ENCODE measurements at regions not wholly inside any gene's neighbourhood (a gene's known extent, or its start where the extent isn't known, plus 50 kb on each side); places are given as distances from the start of the nearest gene placed in this dataset.
"Not testable (repeated sequence)": the region's sequence is repeated elsewhere in the genome, so short reads cannot be mapped to it uniquely, and the experiment has no call there.

- no peak for FAIRE-seq
Observed at GRCh38 chr10:3658766-3659165, 126.2 kb downstream of the KLF6 start.

DNA sequence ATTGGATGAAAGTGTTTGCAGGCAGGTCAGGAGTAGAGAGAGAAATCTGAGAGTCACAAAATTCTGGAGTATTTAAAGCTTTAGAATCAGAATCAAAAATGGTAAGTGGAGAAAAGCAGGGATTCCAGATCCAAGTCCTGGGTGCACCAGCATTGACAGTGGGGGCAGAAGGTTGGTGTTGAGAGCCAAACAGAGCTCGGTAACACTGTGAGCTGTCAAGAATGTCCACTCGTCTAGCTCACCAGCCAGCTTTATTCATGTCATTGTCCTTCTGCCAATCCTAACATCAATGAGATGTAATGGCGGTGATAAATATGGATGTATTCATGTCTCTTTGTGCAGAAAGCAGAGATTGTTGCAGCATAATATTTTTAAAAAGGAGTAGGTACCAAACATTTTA lies 128.8 kb downstream of the KLF6 start:
- no peak for FAIRE-seq

DNA sequence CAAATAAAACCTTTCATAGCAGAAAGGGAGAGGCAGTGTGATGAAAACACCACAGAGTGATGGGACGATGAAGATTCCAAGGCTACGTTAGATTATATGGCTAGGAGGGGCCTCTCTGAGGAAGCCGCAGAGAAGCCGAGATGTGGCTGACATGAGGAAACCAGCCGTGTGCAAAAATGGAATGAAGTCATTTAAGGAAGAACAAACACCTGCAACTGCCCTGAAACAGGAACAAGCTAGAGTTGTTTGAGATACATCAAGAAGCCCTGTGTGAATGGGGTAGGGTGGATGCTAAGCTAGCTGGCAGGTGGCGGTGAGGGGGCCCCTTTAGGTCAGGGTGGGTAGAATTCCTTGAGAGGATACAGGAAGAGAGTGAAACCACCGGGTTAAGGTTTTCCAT lies 129.5 kb downstream of the KLF6 start:
- no peak for FAIRE-seq

DNA sequence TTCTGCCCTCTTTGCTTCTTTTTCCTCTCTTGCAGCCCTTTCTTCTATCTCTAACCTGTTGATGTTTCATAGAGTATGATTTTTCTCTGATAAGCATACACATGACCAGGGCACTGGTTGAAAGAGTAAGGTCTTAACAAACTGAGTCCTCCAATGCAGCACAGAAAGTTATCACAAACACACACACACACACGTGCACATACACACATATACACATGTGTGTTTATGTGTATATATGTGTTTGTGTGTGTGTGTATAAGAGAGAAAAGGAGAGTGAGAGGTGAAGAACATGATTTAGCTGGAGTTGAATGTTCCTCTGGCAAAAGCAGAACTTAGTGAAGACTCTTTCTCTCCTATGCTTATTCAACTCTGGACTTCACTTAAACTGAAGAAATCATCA lies 130.0 kb downstream of the KLF6 start:
- FAIRE-seq: no peak

- no peak for FAIRE-seq
Observed at GRCh38 chr10:3654496-3654895, 130.5 kb downstream of the KLF6 start.

DNA sequence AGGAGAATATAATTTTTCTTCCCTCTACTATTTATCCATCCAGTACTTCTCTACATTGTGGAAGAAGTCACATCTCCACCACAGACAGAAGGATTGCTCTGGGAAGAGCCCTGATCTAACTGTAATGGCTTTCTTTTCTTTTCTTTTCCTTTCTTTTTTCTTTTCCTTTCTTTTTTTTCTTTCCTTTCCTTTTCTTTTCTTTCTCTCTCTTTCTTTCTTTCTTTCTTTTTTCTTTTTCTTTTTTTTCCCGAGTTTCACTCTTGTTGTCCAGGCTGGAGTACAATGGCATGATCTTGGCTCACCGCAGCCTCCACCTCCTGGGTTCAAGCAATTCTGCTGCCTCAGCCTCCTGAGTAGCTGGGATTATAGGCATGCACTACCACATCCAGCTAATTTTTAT lies 131.7 kb downstream of the KLF6 start:
- not testable (repeated sequence) for FAIRE-seq

DNA sequence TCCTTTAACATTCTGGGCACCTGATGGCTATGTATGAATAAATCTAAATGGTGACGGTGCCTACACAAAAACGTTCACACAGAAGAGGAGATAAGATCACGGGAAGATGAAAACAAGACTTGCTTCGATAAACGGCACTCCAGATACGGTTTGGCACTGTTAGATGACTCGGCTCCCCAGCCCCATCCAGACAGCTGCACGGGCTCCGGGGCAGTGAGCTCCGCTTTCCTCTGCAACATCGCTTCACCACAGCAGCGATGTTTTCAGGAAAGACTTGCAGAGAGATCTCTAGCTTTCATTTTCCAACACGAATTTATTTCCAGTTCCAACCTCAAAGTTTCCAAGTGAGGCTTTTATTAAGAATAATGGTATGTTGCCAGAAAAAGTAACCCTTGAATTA lies 132.1 kb downstream of the KLF6 start:
- FAIRE-seq: no peak

- FAIRE-seq: no peak
Observed at GRCh38 chr10:3651969-3652653, 132.9 kb downstream of the KLF6 start.

DNA sequence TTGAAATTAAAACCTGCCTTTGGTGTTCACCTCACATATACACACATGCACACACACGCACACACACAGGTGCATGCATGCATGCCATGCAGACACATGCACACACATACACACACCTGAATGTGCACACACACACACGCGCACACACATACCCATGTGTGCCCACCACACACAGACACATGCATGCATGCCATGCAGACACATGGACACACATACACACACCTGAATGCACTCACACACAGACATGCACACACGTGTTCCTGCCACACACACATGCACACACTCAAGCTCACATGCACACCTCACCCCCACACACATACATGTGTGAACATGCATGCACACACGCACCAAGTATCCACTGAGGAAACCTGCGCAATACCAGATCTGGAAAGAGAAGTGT lies 136.4 kb downstream of the KLF6 start:
- no peak for FAIRE-seq

GRCh38 chr10:3648170-3648569 lies 136.8 kb downstream of the KLF6 start:
- FAIRE-seq: no peak

- no peak for FAIRE-seq
Observed at GRCh38 chr10:3647074-3647473, 137.9 kb downstream of the KLF6 start.

DNA sequence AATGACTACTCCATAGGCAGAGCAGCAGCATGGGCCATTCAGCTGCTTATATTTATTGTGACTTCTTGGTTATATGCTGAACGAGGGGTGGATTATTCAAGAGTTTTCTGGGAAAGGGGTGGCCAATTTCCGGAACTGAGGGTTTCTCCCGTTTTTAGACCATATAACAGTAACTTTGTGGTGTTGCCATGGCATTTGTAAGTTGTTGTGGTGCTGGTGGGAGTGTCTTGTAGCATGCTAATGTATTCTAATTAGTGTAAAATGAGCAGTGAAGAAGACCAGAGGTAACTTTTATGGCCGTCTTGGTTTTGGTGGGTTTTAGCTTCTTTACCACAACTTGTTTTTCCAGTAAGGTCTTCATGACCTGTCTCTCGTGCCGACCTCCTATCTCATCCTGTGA lies 139.6 kb downstream of the KLF6 start:
- no peak for FAIRE-seq

DNA sequence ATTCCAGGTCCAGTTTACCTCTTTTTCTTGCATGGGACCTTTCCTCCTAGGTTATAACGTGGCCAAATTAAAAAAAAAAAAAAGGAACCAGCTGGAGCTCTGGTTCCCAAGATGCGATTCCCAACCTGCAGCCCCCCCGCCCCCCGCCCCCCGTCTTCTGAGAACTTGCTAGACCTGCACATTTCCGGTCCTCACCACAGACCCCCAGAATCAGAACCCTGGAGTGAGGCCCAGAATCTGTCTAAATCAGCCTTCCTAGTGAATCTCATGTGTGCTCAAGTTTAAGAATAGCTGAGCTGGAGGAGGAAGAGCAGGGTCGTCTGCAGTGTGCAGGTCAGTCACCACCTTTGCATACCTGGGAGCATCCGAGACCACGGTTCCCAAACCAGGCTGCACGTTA lies 144.2 kb downstream of the KLF6 start:
- no peak for FAIRE-seq

- no peak for FAIRE-seq
Observed at GRCh38 chr10:3639546-3639945, 145.5 kb downstream of the KLF6 start.

DNA sequence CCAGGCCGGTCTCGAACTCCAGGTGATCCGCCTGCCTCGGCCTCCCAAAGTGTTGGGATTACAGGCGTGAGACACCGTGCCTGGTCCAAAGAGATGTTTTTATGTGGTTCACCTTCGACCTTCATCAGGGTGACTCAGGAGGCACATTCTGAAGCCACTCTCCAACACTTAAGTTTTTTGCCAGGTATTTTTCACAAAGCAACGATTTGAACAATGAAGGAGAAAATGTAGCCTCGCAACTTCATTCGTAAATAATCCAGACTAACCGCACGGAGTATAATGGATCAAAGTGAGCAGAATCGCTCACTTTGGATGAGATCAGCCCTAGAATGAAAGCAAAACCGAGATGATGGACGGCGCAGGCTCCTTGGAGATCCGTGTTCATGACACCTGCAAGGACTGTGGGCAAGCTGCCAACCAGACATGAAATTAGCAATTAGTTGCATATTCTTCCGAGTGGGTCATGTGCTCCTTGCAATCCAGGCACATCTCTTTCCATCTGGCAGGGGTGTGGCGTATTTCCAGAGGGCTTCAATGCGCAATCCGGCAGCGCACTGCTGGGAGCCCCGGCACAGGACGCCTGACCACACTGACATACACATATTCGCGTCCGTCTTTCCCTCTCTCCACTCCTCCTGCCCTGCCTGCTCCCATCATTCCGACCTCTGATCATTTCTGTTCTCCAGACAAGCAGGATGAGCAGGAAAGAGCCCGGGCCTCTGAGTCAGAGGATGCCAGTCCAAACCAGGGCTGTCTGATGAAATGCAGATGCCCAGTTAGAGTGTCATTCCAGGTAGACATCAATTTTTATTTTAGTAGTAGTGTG lies 148.4 kb downstream of the KLF6 start:
- no peak for FAIRE-seq

GRCh38 chr10:3635697-3636096 lies 149.3 kb downstream of the KLF6 start:
- FAIRE-seq: no peak

- no peak for FAIRE-seq
Observed at GRCh38 chr10:3635211-3635671, 149.8 kb downstream of the KLF6 start.

DNA sequence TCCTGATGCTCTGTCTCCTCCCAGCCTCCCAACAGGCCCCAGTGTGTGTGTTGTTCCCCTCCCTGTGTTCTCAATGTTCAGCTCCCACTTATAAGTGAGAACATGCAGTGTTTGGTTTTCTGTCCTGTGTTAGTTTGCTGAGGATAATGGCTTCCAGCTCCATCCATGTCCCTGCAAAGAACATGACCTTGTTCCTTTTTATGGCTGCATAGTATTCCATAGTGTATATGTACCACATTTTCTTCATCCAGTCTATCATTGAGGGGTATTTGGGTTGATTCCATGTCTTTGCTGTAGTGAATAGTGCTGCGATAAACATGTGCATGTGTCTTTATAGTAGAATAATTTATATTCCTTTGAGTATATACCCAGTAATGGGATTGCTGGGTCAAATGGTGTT lies 150.4 kb downstream of the KLF6 start:
- not testable (repeated sequence) for FAIRE-seq

GRCh38 chr10:3631701-3632330 lies 153.2 kb downstream of the KLF6 start:
- FAIRE-seq: no peak

DNA sequence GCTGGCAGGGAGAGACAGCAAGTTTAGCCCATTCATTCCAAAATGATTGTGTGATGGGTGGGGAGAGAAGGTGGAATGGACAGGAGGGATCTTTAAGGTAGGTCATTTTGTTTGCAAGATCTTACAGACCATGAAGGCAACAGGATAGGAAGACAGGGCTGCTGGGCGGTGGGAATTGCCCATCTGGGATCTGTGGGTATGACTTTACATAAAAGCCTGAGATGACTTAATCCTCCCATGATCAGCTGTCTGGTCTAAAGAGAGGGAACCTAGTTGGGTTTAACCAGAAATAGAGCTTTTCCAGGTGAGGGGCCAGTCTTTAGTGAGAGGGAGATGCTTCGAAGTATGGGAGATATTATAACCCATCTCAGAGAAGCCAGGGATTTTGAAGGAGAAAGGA lies 153.7 kb downstream of the KLF6 start:
- FAIRE-seq: no peak

DNA sequence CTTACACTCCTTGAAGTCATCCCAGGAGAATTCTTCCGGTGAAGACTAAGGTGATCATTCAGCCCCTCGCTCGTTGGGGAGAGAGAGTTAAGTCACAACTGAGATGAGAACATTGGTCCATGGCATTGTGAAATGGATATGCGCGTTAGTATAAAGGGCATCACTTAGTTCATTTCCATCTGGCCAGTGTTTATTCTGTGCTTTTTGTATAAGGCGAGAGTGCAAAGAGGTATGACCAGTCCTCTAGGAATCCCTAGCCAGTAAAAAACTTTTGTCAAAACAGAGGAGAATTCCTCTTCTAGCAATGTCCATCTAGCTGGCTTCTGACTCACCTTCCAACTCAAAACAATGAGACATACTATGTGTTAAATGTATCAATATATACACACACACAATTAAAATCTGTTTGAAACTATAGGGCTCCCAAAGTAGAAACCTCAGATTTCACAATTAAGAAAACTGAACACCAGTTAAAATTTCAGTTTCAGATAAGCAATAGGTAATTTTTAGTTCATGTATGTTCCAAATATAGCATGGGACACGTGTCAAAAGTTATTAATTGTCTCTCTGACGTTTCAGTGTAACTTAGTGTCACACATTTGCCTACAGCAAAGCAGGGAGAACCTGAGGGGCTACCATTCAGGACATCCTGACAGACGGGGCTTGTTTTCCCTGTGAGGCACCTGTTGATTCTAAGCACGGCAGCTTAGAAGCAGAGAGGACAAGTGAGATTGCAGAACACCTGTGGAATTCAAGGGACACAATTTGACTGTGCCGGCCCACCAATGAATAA lies 158.9 kb downstream of the KLF6 start:
- FAIRE-seq: no peak

DNA sequence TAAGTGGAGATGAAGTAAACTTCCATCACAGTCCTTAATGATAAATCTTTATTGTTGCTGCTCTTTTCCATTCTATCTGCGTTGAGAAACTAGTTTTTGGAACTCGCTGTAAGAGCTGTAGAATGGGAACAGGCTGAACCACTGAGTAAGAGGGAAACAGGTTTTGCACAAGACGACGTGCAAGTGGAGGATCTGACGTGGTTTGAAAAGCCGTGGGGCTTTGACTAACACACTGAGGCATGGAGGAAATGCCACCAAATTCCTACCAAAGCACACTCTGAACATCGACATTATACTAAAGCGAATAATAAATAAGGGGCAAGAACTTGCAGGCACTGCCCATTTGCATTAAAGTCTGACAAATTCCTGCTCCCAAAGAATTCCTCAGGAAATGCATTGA lies 160.6 kb downstream of the KLF6 start:
- no peak for FAIRE-seq

GRCh38 chr10:3623746-3624145 lies 161.3 kb downstream of the KLF6 start:
- FAIRE-seq: no peak

Data from TTC549 (cell line).